HG02970 (cell line): ENCODE measurements at regions not wholly inside any gene's neighbourhood (a gene's known extent, or its start where the extent isn't known, plus 50 kb on each side); places are given as distances from the start of the nearest gene placed in this dataset.

ENCODE experiments used
- ATAC-seq: cut with Tn5 transposase; IDR thresholded peaks from one replicate; pipeline ENCODE4 v1.9.1; 2021; ENCODE audit warnings: mild to moderate bottlenecking, moderate library complexity, moderate number of reproducible peaks; ENCODE audit not compliant: unreplicated experiment, low FRiP score

GRCh38 chr2:128447538-128447995 lies 128.9 kb upstream of the HS6ST1 start:
- no peak for ATAC-seq

- no peak for ATAC-seq
Observed at GRCh38 chr2:128448331-128449225, 129.9 kb upstream of the HS6ST1 start.

GRCh38 chr2:128449226-128450061 lies 130.8 kb upstream of the HS6ST1 start:
- no peak for ATAC-seq

GRCh38 chr2:128450211-128451024 lies 131.8 kb upstream of the HS6ST1 start:
- ATAC-seq = no peak

- no peak for ATAC-seq
Observed at GRCh38 chr2:128451084-128452023, 132.7 kb upstream of the HS6ST1 start.

- no peak for ATAC-seq
Observed at GRCh38 chr2:128452024-128452411, 133.3 kb upstream of the HS6ST1 start.

GRCh38 chr2:128452536-128453530 lies 134.2 kb upstream of the HS6ST1 start:
- no peak for ATAC-seq

- no peak for ATAC-seq
Observed at GRCh38 chr2:128454980-128455720, 136.5 kb upstream of the HS6ST1 start.

- ATAC-seq = no peak
Observed at GRCh38 chr2:128455721-128456050, 137.0 kb upstream of the HS6ST1 start.

- no peak for ATAC-seq
Observed at GRCh38 chr2:128456281-128456680, 137.6 kb upstream of the HS6ST1 start.

GRCh38 chr2:128457006-128457604 lies 138.4 kb upstream of the HS6ST1 start:
- ATAC-seq = no peak

GRCh38 chr2:128457716-128458115 lies 139.0 kb upstream of the HS6ST1 start:
- no peak for ATAC-seq

GRCh38 chr2:128458505-128458904 lies 139.8 kb upstream of the HS6ST1 start:
- no peak for ATAC-seq

GRCh38 chr2:128464456-128464855 lies 145.8 kb upstream of the HS6ST1 start:
- ATAC-seq = no peak

GRCh38 chr2:128465246-128466170 lies 146.8 kb upstream of the HS6ST1 start:
- ATAC-seq = no peak

GRCh38 chr2:128466376-128466775 lies 147.7 kb upstream of the HS6ST1 start:
- no peak for ATAC-seq
